ENCODE measurements at regions not wholly inside any gene's neighbourhood (a gene's known extent, or its start where the extent isn't known, plus 50 kb on each side); places are given as distances from the start of the nearest gene placed in this dataset.
"Not testable (repeated sequence)": the region's sequence is repeated elsewhere in the genome, so short reads cannot be mapped to it uniquely, and the experiment has no call there.

DNA sequence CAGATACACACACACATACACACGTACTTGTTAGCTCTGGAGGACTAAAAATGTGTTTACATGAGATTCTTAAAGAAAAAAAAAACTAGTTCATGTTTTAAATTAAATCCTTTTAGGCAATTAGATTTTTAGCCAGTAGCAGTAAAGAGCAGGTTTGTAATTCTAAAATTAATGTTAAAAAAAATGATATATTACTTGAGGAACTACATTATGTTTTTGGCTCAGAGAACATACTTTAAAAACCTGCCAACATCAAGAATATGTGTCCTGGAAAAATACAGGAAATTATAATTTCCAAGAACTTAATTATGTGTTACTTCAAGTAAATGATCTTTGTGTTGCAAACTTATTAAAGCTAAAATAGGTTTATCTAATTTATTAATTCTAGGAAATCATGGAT lies 594.3 kb upstream of the PCDH7 start:
- DNase-seq (ENCODE audit: low read depth, low spot score) = no peak
- no peaks in the 10 kb centered on the region for H3K27me3 Mint-ChIP-seq (ENCODE audit: low read depth)
- no peaks in the 10 kb centered on the region for H3K4me1 Mint-ChIP-seq
- no peak overlapping the region for H3K27ac Mint-ChIP-seq (ENCODE audit: unreplicated experiment)
- H3K4me3 Mint-ChIP-seq = no peak overlapping the region
- TF ChIP-seq, protein P1, sequence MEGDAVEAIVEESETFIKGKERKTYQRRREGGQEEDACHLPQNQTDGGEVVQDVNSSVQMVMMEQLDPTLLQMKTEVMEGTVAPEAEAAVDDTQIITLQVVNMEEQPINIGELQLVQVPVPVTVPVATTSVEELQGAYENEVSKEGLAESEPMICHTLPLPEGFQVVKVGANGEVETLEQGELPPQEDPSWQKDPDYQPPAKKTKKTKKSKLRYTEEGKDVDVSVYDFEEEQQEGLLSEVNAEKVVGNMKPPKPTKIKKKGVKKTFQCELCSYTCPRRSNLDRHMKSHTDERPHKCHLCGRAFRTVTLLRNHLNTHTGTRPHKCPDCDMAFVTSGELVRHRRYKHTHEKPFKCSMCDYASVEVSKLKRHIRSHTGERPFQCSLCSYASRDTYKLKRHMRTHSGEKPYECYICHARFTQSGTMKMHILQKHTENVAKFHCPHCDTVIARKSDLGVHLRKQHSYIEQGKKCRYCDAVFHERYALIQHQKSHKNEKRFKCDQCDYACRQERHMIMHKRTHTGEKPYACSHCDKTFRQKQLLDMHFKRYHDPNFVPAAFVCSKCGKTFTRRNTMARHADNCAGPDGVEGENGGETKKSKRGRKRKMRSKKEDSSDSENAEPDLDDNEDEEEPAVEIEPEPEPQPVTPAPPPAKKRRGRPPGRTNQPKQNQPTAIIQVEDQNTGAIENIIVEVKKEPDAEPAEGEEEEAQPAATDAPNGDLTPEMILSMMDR (conservative IDR thresholded peaks at IDR 0.05) = no peak
- H3K9me3 Mint-ChIP-seq = no peaks in the 10 kb centered on the region
- H3K36me3 Mint-ChIP-seq (ENCODE audit: low read depth) = no peaks in the 10 kb centered on the region

DNA sequence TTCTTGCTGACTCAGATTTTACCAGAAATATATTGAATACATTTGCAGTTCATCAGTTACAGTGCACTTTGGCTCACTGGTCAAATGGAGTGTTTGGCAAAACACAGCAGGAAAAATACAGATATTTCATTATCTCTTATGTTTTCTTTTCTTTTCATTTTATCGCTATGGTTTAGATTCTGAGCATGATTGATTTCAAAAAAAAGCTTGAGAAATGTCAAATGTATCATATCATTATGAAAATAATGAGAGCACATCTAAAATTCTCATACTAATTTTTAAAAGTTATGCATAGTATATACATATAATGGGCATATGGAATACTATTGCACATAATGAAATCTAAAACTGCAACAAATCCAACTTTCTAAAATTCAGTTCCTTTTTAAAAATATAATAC lies 593.8 kb upstream of the PCDH7 start:
- no peak overlapping the region for H3K4me3 Mint-ChIP-seq
- TF ChIP-seq, protein P1 (conservative IDR thresholded peaks at IDR 0.05) = no peak
- H3K27me3 Mint-ChIP-seq (ENCODE audit: low read depth) = no peaks in the 10 kb centered on the region
- H3K9me3 Mint-ChIP-seq = no peaks in the 10 kb centered on the region
- no peaks in the 10 kb centered on the region for H3K36me3 Mint-ChIP-seq (ENCODE audit: low read depth)
- no peak for DNase-seq (ENCODE audit: low read depth, low spot score)
- H3K4me1 Mint-ChIP-seq = no peaks in the 10 kb centered on the region
- no peak overlapping the region for H3K27ac Mint-ChIP-seq (ENCODE audit: unreplicated experiment)

DNA sequence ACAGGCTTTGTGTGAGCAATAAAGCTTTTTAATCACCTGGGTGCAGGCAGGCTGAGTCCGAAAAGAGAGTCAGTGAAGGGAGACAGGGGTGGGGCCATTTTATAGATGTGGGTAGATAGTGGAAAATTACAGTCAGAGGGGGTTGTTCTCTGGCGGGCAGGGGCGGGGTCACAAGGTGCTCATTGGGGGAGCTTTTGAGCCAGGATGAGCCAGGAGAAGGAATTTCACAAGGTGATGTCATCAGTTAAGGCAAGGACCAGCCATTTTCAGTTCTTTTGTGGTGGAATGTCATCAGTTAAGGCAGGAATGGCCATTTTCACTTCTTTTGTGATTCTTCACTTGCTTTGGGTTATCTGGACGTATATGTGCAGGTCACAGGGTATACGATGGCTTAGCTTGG lies 571.3 kb upstream of the PCDH7 start:
- H3K36me3 Mint-ChIP-seq (ENCODE audit: low read depth); H3K4me1 Mint-ChIP-seq; H3K9me3 Mint-ChIP-seq; DNase-seq (ENCODE audit: low read depth, low spot score); H3K27me3 Mint-ChIP-seq (ENCODE audit: low read depth); H3K4me3 Mint-ChIP-seq; H3K27ac Mint-ChIP-seq (ENCODE audit: unreplicated experiment): not testable (repeated sequence)

DNA sequence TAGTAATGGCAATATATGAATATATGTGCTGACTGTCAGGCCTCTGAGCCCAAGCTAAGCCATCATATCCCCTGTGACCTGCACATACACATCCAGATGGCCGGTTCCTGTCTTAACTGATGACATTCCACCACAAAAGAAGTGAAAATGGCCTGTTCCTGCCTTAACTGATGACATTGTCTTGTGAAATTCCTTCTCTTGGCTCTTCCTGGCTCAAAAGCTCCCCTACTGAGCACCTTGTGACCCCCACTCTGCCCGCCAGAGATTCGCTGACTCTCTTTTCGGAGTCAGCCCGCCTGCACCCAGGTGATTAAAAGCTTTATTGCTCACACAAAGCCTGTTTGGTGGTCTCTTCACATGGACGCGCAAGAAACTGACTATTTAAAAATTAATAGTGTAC lies 570.6 kb upstream of the PCDH7 start:
- not testable (repeated sequence) for H3K4me3 Mint-ChIP-seq; DNase-seq (ENCODE audit: low read depth, low spot score); H3K27ac Mint-ChIP-seq (ENCODE audit: unreplicated experiment); H3K9me3 Mint-ChIP-seq; H3K27me3 Mint-ChIP-seq (ENCODE audit: low read depth); H3K36me3 Mint-ChIP-seq (ENCODE audit: low read depth); H3K4me1 Mint-ChIP-seq

DNA sequence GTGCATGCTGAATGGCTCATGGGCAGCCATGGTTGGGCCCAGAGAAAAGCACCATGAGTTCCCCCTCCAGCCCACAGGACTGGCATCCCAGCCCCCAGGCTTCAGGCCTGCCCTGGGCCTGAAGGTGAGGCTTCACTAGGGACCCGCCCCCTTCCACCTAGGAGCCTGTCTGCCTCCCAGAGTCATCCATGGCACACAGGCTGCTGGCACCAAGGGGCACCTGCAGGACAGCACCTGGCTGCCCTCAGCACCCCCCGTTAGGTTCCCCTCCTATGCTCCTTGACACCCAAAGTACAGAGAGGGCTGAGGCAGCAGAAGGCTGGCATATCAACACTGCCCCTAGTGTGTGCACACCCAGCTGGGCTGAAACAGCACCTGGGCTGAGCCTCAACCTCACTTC lies 566.7 kb upstream of the PCDH7 start:
- TF ChIP-seq, protein P1 (conservative IDR thresholded peaks at IDR 0.05) = no peak
- H3K27me3 Mint-ChIP-seq (ENCODE audit: low read depth) = no peaks in the 10 kb centered on the region
- DNase-seq (ENCODE audit: low read depth, low spot score) = no peak
- H3K36me3 Mint-ChIP-seq (ENCODE audit: low read depth) = no peaks in the 10 kb centered on the region
- peaks cover 6% of the 10 kb centered on the region for H3K4me1 Mint-ChIP-seq
- no peak overlapping the region for H3K27ac Mint-ChIP-seq (ENCODE audit: unreplicated experiment)
- no peak overlapping the region for H3K4me3 Mint-ChIP-seq
- peaks cover 3% of the 10 kb centered on the region for H3K9me3 Mint-ChIP-seq

DNA sequence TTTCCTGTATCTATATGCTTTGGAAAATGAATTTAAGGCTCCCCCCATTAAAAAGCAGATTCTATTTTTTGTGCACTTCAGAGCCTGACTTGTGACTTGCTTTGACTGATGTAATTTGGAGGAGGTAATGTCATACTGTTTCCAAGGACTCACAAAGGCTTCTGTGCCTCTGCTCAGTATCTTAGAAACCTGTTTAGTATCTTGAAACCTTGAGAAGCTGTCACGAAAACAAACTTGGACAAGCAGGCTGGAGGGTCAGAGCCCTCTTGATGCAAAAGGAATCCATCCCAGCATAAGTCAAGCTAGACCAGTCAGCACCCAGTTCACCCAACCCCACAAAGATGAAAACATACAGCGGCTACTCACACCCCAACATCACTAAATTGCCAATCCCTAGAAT lies 560.0 kb upstream of the PCDH7 start:
- H3K4me1 Mint-ChIP-seq = no peaks in the 10 kb centered on the region
- no peaks in the 10 kb centered on the region for H3K36me3 Mint-ChIP-seq (ENCODE audit: low read depth)
- H3K27ac Mint-ChIP-seq (ENCODE audit: unreplicated experiment) = no peak overlapping the region
- H3K27me3 Mint-ChIP-seq (ENCODE audit: low read depth) = no peaks in the 10 kb centered on the region
- DNase-seq (ENCODE audit: low read depth, low spot score) = no peak
- TF ChIP-seq, protein P1 (conservative IDR thresholded peaks at IDR 0.05) = no peak
- H3K4me3 Mint-ChIP-seq = no peak overlapping the region
- H3K9me3 Mint-ChIP-seq = no peaks in the 10 kb centered on the region

DNA sequence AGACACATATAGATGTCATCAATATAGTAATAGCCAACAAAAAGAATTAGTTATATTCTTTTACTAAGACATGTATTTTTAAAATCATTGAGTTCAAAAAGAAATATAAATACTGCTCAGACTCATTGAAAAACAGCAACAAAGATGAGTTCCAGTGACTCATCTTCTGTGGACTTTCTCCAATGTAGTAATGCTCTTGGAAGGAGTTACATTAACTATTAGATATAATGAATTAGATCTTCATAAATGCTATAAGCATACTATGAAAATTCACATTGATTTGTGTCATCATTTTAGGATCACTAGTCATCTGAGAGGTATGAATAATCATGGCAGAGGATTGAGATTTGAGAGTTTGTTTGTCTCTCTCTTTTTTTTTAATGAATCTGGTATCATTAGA lies 547.8 kb upstream of the PCDH7 start:
- Mint-ChIP-seq H3K4me1 (no peaks in the 10 kb centered on the region), H3K36me3 (ENCODE audit: low read depth) (no peaks in the 10 kb centered on the region)
- no peak for DNase-seq (ENCODE audit: low read depth, low spot score)

More for the DNA sequence above, 547.8 kb upstream of the PCDH7 start:
- no peaks in the 10 kb centered on the region for H3K27me3 Mint-ChIP-seq (ENCODE audit: low read depth)
- TF ChIP-seq, protein P1 (conservative IDR thresholded peaks at IDR 0.05) = no peak
- no peak overlapping the region for H3K4me3 Mint-ChIP-seq
- no peak overlapping the region for H3K27ac Mint-ChIP-seq (ENCODE audit: unreplicated experiment)
- no peaks in the 10 kb centered on the region for H3K9me3 Mint-ChIP-seq
